ENCODE measurements at regions not wholly inside any gene's neighbourhood (a gene's known extent, or its start where the extent isn't known, plus 50 kb on each side); places are given as distances from the start of the nearest gene placed in this dataset.
"Not testable (repeated sequence)": the region's sequence is repeated elsewhere in the genome, so short reads cannot be mapped to it uniquely, and the experiment has no call there.

DNA sequence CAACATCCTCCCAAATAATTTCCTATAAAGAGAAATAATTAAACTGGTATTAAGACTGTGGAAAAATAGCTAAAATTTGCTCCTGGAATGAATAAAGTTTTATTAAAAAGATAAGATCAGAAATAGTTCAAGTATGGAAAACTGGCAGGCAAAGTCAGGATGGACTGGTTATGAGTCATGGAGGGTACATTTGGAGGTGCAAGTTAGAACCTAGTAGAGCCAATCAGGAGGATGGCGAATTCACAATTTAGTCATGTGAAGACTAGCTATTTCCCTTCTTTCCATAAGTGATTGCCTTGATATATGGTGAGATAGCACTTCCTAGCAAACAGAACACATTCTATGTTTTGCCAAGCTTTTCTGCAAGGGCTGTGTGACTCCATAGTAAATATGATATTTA is 1303.5 kb downstream of the EFNA5 start:
- DNase-seq (ENCODE audit: low read depth in 2 of 2): no peak

DNA sequence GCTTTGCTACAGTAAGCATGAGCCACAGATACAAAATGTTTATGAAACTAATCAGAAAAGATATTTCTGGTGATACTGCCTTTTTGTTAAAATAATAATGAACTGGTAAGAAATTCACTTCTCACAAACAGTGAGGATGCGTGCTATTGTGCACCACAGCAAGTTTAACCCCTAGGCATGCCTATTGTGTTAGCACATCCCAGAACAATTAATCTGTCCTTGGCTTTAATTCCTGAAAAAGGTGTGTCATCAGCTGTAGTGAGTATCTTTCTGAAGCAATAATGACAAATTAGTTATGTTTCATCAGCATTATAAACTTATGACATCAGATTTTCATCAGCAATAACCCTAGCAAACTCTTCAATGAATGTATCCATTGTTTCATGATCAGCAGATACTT is 1307.2 kb downstream of the EFNA5 start:
- DNase-seq (ENCODE audit: low read depth in 2 of 2): no peak

DNA sequence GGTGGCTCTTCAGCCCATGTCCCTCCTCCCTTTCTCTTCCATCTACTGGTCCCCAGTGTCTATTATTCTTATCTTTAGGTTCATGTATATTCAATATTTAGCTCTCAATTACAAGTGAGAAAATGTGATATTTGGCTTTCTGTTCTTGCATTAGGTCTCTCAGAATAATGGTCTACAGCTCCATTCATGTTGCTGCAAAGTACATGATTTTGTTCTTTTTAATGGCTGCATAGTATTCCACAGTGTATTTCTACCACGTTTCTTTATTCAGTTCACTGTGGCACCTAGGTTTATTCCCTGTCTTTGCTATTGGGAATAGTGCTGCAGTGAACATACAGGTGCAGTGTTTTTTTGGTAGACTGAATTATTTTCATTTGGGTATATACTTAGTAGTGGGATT is 1308.8 kb downstream of the EFNA5 start:
- no peak for DNase-seq (ENCODE audit: low read depth in 2 of 2)

DNA sequence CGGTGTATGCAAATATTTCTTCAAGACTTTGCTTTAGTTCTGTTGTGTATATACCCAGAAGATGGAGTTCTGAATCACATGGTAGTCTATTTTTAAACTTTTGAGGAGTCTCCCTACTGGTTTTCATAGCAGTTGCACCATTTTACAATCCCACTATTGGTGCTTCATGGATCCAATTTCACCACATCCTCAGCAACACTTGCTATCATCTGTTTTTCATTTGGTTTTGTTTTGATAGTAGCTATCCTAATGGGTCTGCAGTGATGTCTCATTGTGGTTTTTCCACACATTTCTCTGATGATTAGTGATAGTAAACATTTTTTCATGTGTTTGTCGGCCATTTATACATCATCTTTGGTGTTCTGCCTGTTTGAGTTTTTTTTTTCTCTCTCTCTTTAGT is 1339.3 kb downstream of the EFNA5 start:
- no peak for DNase-seq (ENCODE audit: low read depth in 2 of 2)

DNA sequence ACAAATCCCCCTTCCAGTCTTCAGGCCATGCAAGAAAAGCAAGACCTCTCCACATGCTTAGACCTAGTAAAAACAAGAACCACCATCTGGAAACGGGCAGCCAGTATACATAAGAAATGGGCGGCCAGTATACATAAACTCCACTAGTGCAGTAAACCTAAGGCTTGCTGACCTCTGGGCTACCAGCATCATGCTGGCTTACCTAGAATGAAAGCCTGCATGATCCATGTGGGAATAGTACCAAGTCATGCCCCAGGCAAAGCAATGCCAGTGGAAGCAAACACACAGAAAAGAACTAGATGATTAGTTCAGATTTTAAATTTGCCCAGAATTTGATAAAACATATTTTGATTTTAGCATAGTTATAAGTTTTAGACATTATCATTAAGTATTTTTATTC is 1346.4 kb downstream of the EFNA5 start:
- DNase-seq (ENCODE audit: low read depth in 2 of 2): no peak

DNA sequence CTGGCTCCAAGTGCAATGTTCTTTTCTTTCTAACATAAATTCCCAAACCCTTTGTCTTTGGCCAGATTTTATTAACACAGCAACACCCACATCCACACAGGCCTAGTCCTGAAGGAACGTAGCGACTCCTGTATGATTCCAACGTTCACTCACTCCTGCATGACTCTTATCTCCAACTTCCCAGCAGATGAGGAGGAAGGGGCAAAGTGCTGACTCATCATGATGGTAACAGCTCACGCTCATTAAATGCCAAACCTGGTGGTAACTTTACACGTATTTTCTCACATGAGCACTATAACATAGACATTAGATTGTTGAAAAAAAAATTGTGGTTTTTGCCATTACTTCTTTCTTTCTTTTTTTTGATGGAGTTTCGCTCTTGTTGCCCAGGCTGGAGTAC is 1349.5 kb downstream of the EFNA5 start:
- no peak for DNase-seq (ENCODE audit: low read depth in 2 of 2)

DNA sequence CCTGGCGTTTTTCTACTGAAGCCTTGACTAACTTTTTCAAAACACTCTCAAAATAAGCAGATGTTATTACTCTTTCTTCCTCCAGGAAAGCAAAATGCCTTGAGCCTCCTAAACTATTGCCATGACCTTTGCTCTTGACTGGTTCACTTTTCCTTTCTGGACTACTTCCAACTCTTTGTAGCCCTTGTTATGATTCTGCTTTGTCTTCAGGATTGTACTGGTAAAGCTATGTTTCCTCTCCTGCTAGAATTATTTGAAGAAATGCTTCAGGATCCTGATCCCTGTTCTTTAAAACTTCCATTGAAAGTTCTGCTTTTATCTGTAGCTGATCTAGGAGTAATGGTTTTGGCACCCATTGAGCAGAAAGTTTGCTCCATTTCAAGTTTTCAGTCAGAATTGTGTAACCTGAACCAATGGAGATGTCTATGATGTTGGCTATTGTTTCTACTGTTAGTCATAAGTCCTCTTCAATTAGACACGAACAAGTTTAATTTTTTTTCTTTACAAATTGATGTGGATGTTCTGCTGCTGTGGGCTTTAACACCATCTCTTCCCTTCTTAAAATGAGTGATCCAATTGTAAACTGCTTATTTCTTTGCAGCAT is 1356.4 kb downstream of the EFNA5 start:
- no peak for DNase-seq (ENCODE audit: low read depth in 2 of 2)

DNA sequence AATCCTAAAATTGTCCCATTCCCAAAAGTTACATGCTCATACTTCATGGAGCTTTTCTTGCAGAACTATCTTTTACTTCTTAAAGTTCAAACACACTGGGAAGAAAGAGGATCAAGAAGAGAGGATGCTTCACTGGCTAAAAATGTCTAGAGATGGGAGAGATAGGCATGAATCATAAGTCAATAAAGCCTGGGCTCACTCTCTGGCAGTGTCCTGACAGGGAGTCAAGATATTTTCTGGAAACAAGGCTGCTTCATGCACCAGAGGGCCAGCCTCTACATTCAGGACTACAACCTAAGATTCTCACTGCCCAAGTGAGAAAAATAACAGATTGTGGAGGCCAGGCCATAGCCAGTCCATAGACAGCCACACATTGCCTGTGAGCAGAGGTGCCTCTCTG is 1358.4 kb downstream of the EFNA5 start:
- DNase-seq (ENCODE audit: low read depth in 2 of 2): no peak

DNA sequence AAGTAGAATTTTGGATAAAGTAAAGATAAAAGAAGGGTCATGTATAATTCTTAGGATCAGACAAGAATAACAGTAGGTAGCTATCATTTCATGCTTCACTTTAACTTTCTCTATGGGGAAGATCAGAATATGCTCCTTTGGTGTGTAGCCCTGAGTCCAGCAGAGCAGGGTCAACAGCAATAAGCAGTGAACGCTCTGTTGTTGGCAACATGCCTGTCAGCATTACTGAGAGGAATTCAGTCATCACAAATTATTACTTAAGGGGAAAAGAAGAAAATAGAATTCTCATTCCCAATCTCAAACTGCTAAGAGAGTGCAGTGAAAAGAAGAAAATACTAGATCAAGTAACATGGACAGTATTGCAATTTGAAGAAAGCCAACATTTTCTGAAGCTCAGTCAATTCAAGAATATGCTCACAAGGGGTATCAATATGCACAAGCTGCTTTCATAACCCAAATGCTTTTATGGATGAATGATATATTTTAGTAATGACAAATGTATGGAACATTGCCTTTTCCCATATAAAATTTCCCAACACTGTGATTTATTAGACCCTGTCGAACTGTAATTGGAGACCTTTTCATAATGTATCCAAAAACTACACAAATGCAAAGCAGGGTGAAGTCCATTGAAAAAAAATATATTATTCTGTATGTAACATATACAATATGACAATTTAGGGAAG is 1359.4 kb downstream of the EFNA5 start:
- no peak for DNase-seq (ENCODE audit: low read depth in 2 of 2)

DNA sequence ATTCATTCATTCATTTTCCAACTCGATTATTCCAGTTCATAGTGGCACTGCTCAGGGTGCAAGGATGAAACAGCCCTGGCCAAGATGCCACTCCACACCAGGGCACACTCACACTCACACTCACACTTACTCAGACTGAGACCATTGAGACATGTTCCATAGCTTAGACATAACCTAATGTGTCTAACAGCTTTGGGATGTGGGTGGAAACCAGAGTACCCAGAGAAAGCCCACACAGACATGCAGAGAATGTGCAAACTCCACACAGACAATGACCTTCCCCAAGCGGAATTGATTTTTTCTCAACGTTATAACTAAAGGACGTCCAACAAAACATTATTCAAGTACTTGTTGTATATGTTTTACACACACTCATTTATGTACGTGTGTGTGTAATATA is 1363.5 kb downstream of the EFNA5 start:
- DNase-seq (ENCODE audit: low read depth in 2 of 2): no peak

DNA sequence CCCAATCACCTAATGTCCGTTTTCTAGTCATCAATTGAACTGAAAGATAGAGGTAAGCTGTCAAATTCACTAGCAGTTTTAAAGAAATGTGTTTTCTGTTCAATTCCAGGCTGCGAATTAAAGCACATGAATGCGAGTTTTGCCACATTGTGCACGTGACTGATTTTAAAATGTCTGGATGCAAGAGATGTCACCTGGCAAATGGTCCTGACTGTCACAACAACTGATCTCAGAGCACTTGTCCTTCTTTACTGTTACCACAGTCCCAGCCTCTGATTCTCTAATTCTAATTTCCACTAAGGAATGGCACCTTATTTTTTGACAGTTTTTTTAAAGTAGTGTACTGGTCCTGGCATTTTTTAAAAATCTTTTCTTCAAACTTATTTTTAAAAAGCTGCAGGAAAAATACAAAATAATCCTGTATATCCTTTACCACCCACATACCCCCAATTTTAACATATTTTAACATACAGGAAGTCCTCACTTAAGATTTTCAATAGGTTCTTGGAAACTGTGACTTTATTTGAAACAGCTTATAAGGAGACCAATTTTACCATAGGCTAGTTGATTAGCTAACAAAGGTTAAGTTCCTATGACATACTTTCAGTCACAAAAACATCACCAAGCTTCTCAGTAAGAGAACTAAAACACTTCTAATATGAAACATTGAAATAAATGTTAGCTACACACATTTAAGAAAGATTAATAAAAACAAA is 1364.3 kb downstream of the EFNA5 start:
- DNase-seq (ENCODE audit: low read depth in 2 of 2): no peak

DNA sequence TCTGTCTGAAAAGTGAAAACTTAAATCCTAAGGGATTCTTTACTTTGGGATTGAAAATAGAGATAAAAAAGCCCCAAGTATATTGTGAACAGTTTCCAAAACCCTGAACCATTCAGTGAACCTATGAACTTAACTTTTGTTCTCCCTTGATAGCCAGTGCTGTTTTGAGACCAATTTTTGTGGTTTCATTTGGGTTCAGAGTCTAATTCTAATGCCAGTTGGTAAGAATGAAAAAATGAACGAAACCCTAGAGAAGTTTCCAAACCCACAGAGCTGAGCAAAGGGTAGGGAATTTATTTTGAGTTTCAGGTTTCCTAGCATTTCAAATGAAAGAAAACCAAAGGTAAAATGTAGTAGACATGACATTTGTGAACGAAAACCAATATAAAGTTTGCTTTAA is 1366.8 kb downstream of the EFNA5 start:
- no peak for DNase-seq (ENCODE audit: low read depth in 2 of 2)

DNA sequence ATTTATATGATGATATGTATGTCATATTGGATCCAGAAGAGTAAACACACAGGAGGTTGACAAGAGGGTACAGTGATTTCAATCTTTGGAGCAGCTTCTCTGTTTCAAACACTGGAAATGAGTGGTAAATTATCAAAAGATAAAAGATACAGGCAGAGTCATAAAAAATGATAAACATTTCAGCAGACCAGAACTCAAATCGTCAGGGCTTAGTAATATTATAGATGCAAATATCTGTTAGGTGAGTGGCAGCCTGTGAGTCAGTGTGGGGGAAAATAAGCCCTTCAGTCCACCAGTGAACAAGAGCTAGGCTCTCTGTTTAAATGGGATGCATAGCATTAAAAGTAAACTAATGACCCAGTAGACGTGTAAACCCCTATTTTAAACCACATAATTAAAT is 1378.1 kb downstream of the EFNA5 start:
- no peak for DNase-seq (ENCODE audit: low read depth in 2 of 2)

DNA sequence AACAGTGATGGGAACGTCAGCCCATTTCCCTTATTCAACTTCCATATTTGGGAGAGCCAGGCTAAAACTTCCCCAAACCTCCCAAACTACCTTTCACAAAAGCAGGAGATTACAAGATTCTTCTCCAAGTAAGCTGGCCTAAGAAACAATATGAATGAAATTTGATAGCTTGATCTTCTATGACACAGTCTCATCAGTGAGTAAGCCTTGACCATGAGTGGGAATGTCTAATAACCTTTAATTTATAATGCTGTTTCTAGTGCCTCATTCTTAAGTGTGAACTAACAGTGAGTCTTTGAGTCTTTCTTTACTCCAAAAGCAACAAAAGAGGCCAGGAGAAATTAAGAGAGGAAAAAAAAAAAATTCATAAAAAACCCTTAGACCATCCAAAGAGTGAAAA is 1379.9 kb downstream of the EFNA5 start:
- no peak for DNase-seq (ENCODE audit: low read depth in 2 of 2)

DNA sequence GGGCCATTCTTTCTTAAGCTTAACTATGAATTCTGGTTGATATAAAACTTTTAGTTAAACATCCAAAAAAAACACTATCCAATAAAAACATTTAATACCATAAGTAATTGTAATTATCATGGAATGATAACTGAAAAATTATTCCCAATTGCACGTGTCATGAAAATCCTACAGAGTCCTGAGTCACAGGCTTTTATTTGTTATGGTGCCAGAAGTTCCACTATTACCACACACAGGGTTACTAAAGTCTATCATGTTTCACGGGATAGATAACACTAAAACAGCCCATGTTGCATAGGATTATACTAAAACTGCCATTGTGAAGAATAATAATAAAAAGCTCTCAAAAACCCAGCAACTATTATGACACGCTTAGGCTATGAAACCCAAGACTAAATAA is 1381.8 kb downstream of the EFNA5 start:
- DNase-seq (ENCODE audit: low read depth in 2 of 2): no peak

DNA sequence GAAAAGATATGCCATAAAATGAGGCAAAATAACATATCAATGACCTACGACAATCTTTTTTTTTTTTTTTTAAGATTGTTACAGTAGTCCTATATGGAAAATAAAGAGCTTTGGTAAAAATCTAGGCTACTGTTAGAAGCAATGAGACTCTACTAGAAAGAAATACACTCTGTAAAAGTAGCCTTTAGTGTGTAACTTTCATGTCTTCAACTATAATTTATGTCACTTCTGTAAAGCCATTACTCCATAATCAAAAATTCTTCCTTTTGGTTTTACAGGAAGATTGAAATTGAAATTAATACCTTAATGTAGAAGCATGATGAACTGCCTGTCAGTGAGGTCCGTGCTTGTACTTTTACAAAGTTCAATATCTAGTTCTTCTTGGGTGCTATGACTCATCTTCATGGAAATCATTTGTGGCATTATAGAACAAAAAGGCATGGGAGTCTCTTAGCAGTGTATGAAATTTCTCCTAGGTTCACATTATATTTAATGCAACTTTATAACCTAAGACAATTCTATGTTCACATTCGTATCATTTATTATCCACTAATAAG is 1393.1 kb downstream of the EFNA5 start:
- no peak for DNase-seq (ENCODE audit: low read depth in 2 of 2)

DNA sequence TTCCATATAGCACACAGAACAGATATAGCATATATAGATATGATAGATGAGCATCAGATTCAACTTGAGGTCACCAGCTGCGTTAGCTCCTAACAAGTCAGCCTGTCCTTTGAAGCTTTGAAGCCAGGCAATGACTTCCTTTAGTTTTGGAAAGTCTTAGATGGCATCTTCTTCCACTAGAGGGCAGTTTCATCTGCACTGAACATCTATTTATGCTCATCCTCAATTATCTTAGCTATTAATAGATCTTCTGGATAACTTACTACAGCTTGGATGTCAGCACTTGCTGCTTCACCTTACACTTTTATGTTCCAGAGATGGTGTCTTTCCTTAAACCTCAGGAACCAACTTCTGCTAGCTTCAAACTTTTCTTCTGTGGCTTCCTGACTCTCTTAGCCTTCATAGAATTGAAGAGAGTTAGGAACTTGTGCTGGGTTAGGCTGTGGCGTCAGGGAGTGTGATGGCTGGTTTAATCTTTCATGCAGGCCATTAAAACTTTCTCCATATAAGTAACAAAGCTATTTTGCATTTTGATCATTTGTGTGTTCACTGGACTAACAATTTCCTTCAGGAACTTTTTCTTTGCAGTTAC is 1401.4 kb downstream of the EFNA5 start:
- DNase-seq (ENCODE audit: low read depth in 2 of 2): no peak

DNA sequence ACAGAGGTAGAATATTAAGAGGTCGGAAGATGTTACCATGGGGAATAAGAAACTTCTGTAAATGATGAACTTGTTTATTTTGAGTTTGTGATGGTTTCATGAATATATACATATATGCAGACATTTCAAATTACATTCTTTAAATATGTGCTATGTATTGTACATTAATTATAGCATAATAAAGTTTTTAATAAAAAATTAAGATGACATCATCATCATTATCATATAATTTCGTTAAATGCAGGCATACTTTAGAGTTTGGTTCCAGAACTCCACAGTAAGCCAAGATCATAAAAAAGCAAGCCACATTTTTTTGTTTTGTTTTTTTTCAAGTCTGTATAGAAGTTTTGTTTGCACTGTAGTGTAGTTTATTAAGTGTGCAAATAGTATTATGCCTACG is 1403.5 kb downstream of the EFNA5 start:
- no peak for DNase-seq (ENCODE audit: low read depth in 2 of 2)

DNA sequence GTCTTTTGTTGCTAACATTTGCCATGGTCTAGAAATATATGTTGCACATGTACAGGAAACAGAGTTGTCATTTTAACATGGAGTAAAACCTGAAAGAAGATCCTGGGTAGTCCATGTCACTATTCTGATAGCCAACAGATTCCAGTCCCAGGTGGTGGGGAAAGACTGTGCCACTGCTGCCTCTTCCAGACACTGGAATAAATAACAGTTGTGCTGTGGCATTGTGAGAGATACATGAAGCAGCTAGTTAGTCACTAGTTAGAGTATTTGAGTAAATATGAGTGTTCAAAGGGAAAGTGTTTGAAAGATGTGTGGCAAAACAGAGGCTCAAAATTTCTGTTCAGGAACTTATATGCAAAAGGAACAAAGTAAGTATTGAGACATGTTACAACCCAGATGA is 1408.3 kb downstream of the EFNA5 start:
- DNase-seq (ENCODE audit: low read depth in 2 of 2): no peak

DNA sequence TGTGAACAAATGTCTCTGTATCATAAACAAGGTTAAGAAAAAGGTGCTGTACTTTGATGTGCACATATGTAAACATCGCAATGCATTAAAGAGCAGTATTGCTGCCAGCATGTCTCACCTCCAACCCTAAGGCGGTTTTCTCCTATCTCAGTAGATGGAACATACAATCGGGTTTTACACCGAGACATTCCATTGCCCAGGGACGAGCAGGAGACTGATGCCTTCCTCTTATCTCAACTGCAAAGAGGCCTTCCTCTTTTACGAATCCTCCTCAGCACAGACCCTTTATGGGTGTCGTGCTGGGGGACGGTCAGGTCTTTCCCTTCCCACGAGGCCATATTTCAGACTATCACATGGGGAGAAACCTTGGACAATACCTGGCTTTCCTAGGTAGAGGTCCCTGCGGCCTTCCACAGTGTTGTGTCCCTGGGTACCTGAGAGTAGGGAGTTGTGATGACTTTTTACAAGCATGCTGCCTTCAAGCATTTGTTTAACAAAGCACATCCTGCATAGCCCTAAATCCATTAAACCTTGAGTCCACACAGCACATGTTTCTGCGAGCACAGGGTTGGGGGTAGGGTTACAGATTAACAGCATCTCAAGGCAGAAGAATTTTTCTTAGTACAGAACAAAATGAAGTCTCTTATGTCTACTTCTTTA is 1411.2 kb downstream of the EFNA5 start:
- not testable (repeated sequence) for DNase-seq (ENCODE audit: low read depth in 2 of 2)

DNA sequence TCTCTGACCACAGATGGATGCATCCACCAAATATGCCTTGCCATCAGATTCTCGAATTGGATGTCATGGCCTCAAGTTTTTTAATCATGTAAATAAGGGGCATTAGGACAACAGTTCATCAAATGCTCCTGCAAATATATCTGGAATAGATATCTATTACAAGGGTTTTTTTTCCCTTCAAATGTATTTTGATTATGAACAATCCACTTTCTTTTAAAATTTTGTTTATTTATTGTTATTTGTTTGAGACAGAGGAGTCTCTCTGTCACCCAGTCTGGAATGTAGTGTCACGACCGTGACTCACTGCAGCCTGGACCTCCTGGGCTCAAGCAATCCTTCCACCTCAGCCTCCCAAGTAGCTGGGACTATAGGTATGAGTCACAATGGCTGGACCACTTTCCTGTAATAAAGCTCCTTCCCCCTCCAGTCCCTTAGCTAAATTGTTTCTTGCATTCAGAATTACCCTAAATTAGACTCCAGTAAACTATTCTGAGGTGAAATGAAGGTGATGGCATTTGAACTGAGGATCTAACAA is 1412.1 kb downstream of the EFNA5 start:
- no peak for DNase-seq (ENCODE audit: low read depth in 2 of 2)

DNA sequence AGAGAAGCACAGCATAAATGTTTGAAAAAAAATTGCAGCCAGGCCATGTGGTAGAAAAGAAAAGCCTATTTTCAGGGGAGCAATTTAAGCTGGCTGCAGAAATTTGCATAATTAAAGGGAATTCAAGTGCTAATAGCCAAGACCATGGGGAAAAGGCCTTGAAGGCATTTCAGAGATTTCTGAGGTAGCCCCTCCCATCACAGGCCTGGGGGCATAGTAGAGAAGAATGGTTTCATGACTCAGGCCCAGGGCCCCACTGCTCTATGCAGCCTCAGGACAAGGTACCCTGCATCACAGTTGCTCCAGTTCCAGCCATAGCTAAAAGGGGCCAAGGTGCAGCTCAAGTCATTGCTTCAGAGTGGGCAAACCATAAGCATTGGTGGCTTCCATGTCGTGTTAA is 1416.0 kb downstream of the EFNA5 start:
- DNase-seq (ENCODE audit: low read depth in 2 of 2): no peak

Data from stimulated activated CD4-positive, alpha-beta T cell treated with anti-CD3 and anti-CD28 coated beads, Interleukin-12 subunit alpha, Interleukin-12 subunit beta, amount 100 ng/mL, for 24 hours (primary cell).